PC-9 (cell line): ENCODE measurements at regions not wholly inside any gene's neighbourhood (a gene's known extent, or its start where the extent isn't known, plus 50 kb on each side); places are given as distances from the start of the nearest gene placed in this dataset.
A peak's percentile ranks its signal among the peaks of the same experiment; 100 is the strongest.

Experiments
- EZH2 ChIP-seq: fragments of 200-600 bp; sonication (generic); IDR thresholded peaks from 2 replicates; pipeline ENCODE4 v1.8.0; 2017; ENCODE audit warnings: antibody characterized with exemption, low read depth
- TF ChIP-seq, protein P1 (sequence below): fragments of 200-600 bp; sonication (generic); conservative IDR thresholded peaks from 2 replicates; pipeline ENCODE4 v1.6.1; 2017; ENCODE audit warnings: mixed run types, antibody characterized with exemption, mild to moderate bottlenecking, moderate library complexity

DNA sequence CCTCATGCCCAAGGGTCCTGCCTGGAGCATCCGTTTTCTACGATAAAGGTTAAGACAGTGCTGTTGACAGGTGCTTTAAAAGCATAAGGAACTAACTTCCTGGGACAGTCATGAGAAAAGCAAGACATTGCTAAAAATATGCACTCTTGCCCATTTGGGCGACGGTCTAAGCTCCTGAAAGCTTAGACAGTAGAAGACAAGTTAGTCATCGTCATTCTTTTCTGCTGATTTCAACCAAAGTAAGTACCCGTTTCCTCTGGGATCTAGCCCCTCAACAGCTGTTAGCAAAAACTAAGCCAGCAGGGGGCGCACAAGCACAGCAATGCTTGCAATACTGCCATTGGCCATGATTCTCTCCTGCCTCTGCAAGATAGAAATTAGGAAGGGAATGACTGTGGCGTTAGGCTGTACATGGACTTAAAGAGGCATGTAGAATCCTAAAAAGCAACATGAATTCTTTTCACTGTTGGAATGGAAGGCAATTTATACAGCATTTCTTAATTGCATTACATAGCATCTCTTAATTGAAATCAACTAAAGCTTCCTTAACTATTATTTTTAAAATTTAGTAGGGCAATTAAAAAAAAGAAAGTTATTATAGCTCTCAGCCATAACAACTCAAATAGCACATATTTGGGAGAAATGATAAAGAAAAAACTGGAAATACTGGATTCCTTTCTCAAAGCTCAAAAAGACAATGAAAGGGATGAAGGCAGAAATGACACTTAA, 147.8 kb upstream of the RALGAPA2 start:
- TF ChIP-seq, protein P1, sequence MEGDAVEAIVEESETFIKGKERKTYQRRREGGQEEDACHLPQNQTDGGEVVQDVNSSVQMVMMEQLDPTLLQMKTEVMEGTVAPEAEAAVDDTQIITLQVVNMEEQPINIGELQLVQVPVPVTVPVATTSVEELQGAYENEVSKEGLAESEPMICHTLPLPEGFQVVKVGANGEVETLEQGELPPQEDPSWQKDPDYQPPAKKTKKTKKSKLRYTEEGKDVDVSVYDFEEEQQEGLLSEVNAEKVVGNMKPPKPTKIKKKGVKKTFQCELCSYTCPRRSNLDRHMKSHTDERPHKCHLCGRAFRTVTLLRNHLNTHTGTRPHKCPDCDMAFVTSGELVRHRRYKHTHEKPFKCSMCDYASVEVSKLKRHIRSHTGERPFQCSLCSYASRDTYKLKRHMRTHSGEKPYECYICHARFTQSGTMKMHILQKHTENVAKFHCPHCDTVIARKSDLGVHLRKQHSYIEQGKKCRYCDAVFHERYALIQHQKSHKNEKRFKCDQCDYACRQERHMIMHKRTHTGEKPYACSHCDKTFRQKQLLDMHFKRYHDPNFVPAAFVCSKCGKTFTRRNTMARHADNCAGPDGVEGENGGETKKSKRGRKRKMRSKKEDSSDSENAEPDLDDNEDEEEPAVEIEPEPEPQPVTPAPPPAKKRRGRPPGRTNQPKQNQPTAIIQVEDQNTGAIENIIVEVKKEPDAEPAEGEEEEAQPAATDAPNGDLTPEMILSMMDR, result peak; percentile 89
- no peak for TF ChIP-seq EZH2
